ENCODE measurements at regions not wholly inside any gene's neighbourhood (a gene's known extent, or its start where the extent isn't known, plus 50 kb on each side); places are given as distances from the start of the nearest gene placed in this dataset.
"Not testable (repeated sequence)": the region's sequence is repeated elsewhere in the genome, so short reads cannot be mapped to it uniquely, and the experiment has no call there.

GRCh38 chr4:151540728-151541388 lies 131.9 kb downstream of the FHIP1A start:
- DNase-seq (ENCODE audit: low spot score in 2 of 2) = no peak
- Histone ChIP-seq H3K27ac (no peak overlapping the region), H3K4me1 (no peaks in the 10 kb centered on the region), H3K4me3 (no peak overlapping the region), H3K36me3 (no peaks in the 10 kb centered on the region), H3K27me3 (no peaks in the 10 kb centered on the region), H3K9me3 (no peaks in the 10 kb centered on the region)
- intact Hi-C loops (cut with DNase I) = no loop called here
- TF ChIP-seq CTCF (IDR thresholded peaks at IDR 0.05) = no peak

GRCh38 chr4:151541389-151542071 lies 132.6 kb downstream of the FHIP1A start:
- Histone ChIP-seq H3K9me3 (no peaks in the 10 kb centered on the region), H3K4me1 (no peaks in the 10 kb centered on the region), H3K27me3 (no peaks in the 10 kb centered on the region), H3K36me3 (no peaks in the 10 kb centered on the region), H3K4me3 (no peak overlapping the region), H3K27ac (no peak overlapping the region)
- no peak for DNase-seq (ENCODE audit: low spot score in 2 of 2)
- TF ChIP-seq CTCF (IDR thresholded peaks at IDR 0.05) = no peak
- intact Hi-C loops (cut with DNase I) = no loop called here

GRCh38 chr4:151548708-151549107 lies 139.7 kb downstream of the FHIP1A start:
- Histone ChIP-seq H3K9me3 (peaks cover 9 to 11% of the 10 kb centered on the region in 2 donors), H3K27ac (no peak overlapping the region), H3K4me3 (no peak overlapping the region), H3K4me1 (no peaks in the 10 kb centered on the region), H3K27me3 (no peaks in the 10 kb centered on the region), H3K36me3 (no peaks in the 10 kb centered on the region)
- intact Hi-C loops (cut with DNase I) = no loop called here
- TF ChIP-seq CTCF (IDR thresholded peaks at IDR 0.05) = no peak
- no peak for DNase-seq (ENCODE audit: low spot score in 2 of 2)

- DNase-seq (ENCODE audit: low spot score in 2 of 2); H3K36me3 ChIP-seq; H3K4me1 ChIP-seq; H3K27me3 ChIP-seq; H3K27ac ChIP-seq; intact Hi-C loops (cut with DNase I); H3K4me3 ChIP-seq: not testable (repeated sequence)
- H3K9me3 ChIP-seq = peaks cover 9 to 11% of the 10 kb centered on the region in 2 donors
These were observed 140.4 kb downstream of the FHIP1A start for GRCh38 chr4:151549378-151549777.

- H3K27ac ChIP-seq = no peak overlapping the region
- no peaks in the 10 kb centered on the region for H3K27me3 ChIP-seq
- H3K36me3 ChIP-seq = no peaks in the 10 kb centered on the region
- DNase-seq (ENCODE audit: low spot score in 2 of 2) = no peak
- no peak overlapping the region for H3K4me3 ChIP-seq
- no peak for TF ChIP-seq CTCF (IDR thresholded peaks at IDR 0.05)
- no peaks in the 10 kb centered on the region for H3K4me1 ChIP-seq
- intact Hi-C loops (cut with DNase I) = no loop called here
- peaks cover under 1 to 1% of the 10 kb centered on the region in 2 donors for H3K9me3 ChIP-seq
These were observed 144.9 kb downstream of the FHIP1A start for GRCh38 chr4:151553874-151554273.

GRCh38 chr4:151555151-151555945 lies 146.4 kb downstream of the FHIP1A start:
- Histone ChIP-seq H3K4me3 (no peak overlapping the region), H3K36me3 (no peaks in the 10 kb centered on the region), H3K27me3 (no peaks in the 10 kb centered on the region), H3K4me1 (no peaks in the 10 kb centered on the region), H3K9me3 (no peaks in the 10 kb centered on the region), H3K27ac (no peak overlapping the region)
- no peak for TF ChIP-seq CTCF (IDR thresholded peaks at IDR 0.05)
- intact Hi-C loops (cut with DNase I) = no loop called here
- DNase-seq (ENCODE audit: low spot score in 2 of 2) = no peak
